Mesodermal cell (in vitro differentiated cells): ENCODE measurements at regions not wholly inside any gene's neighbourhood (a gene's known extent, or its start where the extent isn't known, plus 50 kb on each side); places are given as distances from the start of the nearest gene placed in this dataset.
"Not testable (repeated sequence)": the region's sequence is repeated elsewhere in the genome, so short reads cannot be mapped to it uniquely, and the experiment has no call there.

Experiments used
- H3K27ac ChIP-seq: 2 replicates; pipeline ENCODE4 v1.7.0; 2013; ENCODE audit warnings: mild to moderate bottlenecking, low read depth, low read length, moderate library complexity; ENCODE audit not compliant: severe bottlenecking
- H3K36me3 ChIP-seq: 2 replicates; pipeline ENCODE4 v1.7.1; 2013; ENCODE audit warnings: mild to moderate bottlenecking, low read length, moderate library complexity; ENCODE audit not compliant: control insufficient read depth, insufficient read depth
- H3K4me1 ChIP-seq: one replicate; pipeline ENCODE4 v1.7.1; 2013; ENCODE audit warnings: mild to moderate bottlenecking, low read length; ENCODE audit not compliant: insufficient read depth, control insufficient read depth, poor library complexity, severe bottlenecking
- H3K4me3 ChIP-seq: 2 replicates; pipeline ENCODE4 v1.7.0; 2013; ENCODE audit warnings: low read length, control low read depth, mild to moderate bottlenecking; ENCODE audit not compliant: insufficient read depth, poor library complexity, severe bottlenecking; ENCODE audit errors: extremely low read depth
- H3K9me3 ChIP-seq: 2 replicates; pipeline ENCODE4 v1.7.1; 2013; ENCODE audit warnings: mild to moderate bottlenecking, low read length, moderate library complexity; ENCODE audit not compliant: control insufficient read depth
- WGBS, 2 experiments: methylation state at CpG; one replicate each; pipeline ENCODE4 v1.1.5; 2013; ENCODE audit warnings: missing lambda C conversion rate in 2 of 2; ENCODE audit not compliant: insufficient coverage in 2 of 2; 5-methylcytosine and 5-hydroxymethylcytosine counted together

DNA sequence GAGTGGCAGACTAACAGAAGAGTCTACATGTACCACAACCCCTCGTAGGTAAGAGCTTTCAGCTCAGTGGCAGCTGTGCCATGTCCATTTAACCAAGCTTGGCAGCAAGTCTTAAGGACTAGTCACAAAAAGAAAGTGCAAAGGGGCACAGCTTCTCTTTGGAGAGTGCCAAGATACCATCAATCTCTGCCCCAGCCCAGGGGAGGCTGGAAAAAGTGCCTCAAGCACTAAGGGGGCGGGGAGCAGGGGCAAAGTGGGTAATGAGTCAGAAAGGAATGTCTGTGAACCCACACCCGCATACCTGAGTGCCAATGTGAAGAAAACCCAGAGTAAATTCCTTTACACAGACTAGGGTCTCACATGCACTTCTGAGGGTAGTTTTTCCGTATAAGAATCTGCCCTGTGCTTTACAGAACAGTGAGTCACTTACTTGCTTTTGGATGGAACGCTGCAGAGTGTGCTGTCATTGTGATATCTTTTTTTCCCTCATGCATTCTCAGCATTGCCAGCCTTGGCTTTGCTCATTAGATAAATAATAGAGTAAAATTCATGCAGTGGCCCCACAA, 219.8 kb downstream of the ZNF674 start:
- Histone ChIP-seq H3K27ac (peak overlapping the region; percentile 98), H3K4me3 (no peak overlapping the region), H3K9me3 (no peaks in the 10 kb centered on the region), H3K36me3 (no peaks in the 10 kb centered on the region), H3K4me1 (peaks cover 15% of the 10 kb centered on the region)
- 71% methylated on average over 1 of the region's 5 CpGs; no CpG with 5 or more reads in 1 of the 2 experiments for WGBS, 2 experiments

DNA sequence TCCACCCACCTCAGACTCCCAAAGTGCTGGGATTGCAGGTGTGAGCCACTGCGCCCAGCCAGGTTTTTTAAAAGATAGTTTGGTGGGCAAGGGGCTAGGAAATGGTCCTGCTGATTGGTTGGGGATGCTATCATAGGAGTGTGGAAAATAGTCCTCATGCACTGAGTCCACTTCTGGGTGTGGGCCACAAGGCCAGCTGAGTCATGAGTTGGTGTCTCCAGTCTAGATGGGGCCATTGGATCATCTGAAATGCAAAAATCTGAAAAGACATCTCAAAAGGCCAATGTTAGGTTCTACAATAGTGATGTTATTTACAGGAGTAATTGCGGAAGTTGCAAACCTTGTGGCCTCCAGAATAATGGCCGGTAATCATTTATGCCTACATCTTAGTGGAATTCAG, 221.1 kb downstream of the ZNF674 start:
- no CpG with 5 or more reads among the region's 3 CpGs for WGBS, 2 experiments

DNA sequence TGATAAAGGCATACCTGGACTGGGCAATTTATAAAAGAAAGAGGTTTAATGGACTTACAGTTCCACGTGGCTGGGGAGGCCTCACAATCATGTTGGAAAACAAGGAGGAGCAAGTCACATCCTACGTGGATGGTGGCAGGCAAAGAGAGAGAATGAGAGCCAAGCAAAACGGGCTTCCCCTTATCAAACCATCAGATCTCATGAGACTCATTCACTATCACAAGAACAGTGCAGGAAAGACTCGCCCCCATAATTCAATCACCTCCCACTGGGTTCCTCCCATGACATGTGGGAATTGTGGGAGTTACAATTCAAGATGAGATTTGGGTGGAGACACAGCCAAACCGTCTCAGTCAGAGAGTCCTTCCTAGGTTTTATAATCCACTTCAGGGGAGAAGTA, 222.3 kb downstream of the ZNF674 start:
- not testable (repeated sequence) for H3K27ac ChIP-seq, H3K9me3 ChIP-seq, H3K4me3 ChIP-seq, H3K36me3 ChIP-seq
- H3K4me1 ChIP-seq = peaks cover 18% of the 10 kb centered on the region
- WGBS, 2 experiments = no CpG with 5 or more reads among the region's 5 CpGs

More for the DNA sequence above, 221.1 kb downstream of the ZNF674 start:
- Histone ChIP-seq H3K4me3 (no peak overlapping the region), H3K9me3 (no peaks in the 10 kb centered on the region), H3K4me1 (peaks cover 20% of the 10 kb centered on the region), H3K36me3 (no peaks in the 10 kb centered on the region), H3K27ac (no peak overlapping the region)

DNA sequence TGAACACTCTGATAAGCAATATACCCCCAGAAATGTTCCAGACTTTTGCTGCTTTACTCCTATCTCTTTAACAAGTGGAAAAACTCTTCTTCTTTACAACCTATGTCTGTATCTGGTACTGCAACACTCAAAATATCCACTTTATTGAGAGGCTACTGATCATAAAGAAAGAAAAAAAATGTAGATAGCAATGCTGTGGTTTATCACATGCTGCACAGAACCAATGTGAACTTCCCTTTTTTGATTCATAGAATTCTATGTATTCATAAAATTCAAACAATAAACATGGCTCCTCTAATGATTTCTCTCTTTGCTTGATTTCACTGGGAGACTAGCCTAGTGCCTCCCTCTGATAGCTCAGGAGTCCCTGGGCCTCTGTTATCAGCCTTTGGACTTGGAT, 223.5 kb downstream of the ZNF674 start:
- peaks cover 12% of the 10 kb centered on the region for H3K4me1 ChIP-seq
- no peak overlapping the region for H3K4me3 ChIP-seq
- no peaks in the 10 kb centered on the region for H3K9me3 ChIP-seq
- H3K27ac ChIP-seq = no peak overlapping the region
- H3K36me3 ChIP-seq = no peaks in the 10 kb centered on the region

DNA sequence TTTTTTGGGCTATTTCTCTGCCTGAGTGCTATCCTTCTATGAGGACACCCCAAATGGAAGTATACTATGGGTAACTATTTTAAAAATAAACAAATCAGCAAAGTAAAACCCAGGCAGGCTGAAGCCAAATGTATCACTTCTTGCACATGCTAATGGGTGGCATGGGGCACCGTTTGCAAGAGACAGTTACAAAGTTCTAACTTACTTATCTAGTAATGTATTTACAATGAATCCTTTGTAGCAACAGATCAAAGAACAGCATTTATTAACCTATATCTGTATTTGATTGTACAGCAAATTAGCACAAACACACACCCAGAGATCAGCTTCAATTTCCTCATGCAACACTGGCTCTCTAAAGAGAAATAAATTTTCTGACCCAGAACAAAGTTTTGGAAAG, 225.5 kb downstream of the ZNF674 start:
- no peak overlapping the region for H3K27ac ChIP-seq
- WGBS, 2 experiments = no CpG with 5 or more reads among the region's 1 CpG

DNA sequence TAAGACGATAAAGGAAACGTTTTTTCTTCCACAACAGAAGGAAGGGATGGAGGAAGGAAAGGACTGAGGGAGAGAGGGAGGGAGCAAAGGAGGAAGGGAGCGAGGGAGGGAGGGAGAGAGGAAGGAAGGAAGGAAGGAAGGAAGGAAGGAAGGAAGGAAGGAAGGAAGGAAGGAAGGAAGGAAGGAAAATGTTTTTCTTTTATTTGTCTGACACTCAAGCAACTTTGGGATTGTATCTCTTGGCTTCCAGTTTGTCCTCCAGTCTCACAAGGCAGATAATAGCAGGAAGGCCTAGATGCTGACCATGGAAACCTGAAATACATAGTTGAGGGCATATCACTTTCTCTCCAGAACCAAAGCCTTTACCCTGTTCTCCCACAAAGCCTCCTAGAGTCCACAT, 226.7 kb downstream of the ZNF674 start:
- no peak overlapping the region for H3K27ac ChIP-seq
- WGBS, 2 experiments = no CpG with 5 or more reads among the region's 3 CpGs
- peaks cover 8% of the 10 kb centered on the region for H3K4me1 ChIP-seq
- no peaks in the 10 kb centered on the region for H3K36me3 ChIP-seq
- no peaks in the 10 kb centered on the region for H3K9me3 ChIP-seq
- no peak overlapping the region for H3K4me3 ChIP-seq

More for the DNA sequence above, 225.5 kb downstream of the ZNF674 start:
- H3K36me3 ChIP-seq = no peaks in the 10 kb centered on the region
- H3K4me3 ChIP-seq = no peak overlapping the region
- no peaks in the 10 kb centered on the region for H3K9me3 ChIP-seq
- peaks cover 11% of the 10 kb centered on the region for H3K4me1 ChIP-seq

DNA sequence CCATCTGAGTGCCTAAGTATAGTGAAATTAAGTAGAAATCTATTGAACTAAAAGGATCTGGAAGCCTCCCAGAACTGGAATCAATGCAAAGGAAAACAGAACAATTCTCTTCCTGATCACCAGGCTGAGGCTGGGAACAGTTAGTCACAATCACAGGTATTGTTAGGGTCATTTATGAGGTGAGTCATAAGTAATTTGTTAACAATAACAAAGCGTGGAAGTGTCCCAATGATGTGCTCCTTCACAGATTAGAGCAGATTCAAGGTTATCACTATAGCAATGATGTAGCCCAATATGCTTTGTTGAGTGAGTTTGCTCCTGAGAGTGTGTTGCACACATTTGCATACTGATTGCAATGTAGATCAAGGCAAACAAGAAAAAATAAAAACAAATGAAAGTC, 228.1 kb downstream of the ZNF674 start:
- no peaks in the 10 kb centered on the region for H3K36me3 ChIP-seq
- no peak overlapping the region for H3K4me3 ChIP-seq
- H3K27ac ChIP-seq = no peak overlapping the region
- peaks cover 8% of the 10 kb centered on the region for H3K4me1 ChIP-seq
- 86% methylated on average over 1 of the region's 1 CpG; no CpG with 5 or more reads in 1 of the 2 experiments for WGBS, 2 experiments
- H3K9me3 ChIP-seq = no peaks in the 10 kb centered on the region

DNA sequence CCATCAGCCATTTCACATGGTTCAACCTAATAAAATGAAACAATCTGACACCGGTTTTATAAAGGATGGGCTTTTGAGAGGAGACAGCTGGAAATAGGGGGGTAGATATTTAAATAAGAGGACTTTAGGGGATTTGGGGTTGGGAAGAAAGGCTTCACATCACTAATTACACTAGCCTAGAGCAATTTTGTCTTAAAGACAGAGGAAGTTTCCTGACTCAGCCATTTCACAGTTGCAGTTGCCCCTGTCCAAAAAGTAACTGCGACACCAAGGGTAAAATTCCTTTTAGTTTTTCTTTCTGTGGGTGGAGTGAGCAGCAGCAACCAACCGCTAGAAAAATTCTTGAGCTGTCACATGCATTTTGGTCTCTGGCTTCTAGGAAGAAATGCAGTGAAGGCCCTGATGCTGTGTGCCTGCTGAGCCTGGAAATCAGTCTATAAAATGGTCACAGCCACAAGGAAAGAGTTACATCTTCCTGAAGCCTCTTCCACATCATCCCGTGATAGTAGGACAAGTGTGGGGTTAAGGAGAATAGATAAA, 233.6 kb downstream of the ZNF674 start:
- Histone ChIP-seq H3K4me3 (no peak overlapping the region), H3K9me3 (no peaks in the 10 kb centered on the region), H3K4me1 (no peaks in the 10 kb centered on the region), H3K36me3 (no peaks in the 10 kb centered on the region), H3K27ac (no peak overlapping the region)
- no CpG with 5 or more reads among the region's 4 CpGs for WGBS, 2 experiments

DNA sequence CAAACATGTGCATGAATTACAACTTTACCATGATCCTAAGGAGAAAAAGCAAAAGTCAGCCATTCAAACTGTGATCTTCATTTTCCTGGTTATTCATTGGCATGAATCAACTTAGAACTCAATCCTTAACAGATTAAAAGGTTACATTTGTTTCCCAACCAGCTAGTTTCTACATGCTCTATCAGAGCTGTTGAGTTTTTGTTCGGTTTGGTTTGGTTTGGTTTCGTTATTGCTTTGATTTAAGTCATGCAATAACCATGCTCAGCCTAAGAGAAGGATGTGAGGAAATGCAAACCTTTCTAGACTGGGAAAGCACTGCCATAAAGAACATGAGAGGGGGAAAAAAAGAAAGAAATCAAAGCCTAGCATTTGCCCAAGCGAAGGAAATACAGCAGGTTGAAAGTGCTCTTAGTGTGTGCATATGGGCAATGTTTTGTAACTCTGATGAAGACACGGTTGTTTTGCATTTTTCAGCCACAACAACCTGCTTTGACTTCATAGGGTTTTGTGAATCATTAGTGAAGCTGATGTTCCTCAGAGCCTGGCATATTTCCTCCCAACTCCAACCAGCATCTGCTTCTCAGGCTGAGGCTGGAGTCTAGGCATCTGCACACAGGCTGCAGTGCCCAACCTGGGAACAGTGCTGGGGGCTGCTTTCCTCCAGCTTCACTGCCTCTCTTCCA, 234.3 kb downstream of the ZNF674 start:
- H3K36me3 ChIP-seq = no peaks in the 10 kb centered on the region
- no peak overlapping the region for H3K27ac ChIP-seq
- no peak overlapping the region for H3K4me3 ChIP-seq
- no peaks in the 10 kb centered on the region for H3K9me3 ChIP-seq
- H3K4me1 ChIP-seq = no peaks in the 10 kb centered on the region
- whole genome bisulfite sequencing, 2 experiments = 80 to 100% methylated on average over 1 to 2 of the region's 4 CpGs

DNA sequence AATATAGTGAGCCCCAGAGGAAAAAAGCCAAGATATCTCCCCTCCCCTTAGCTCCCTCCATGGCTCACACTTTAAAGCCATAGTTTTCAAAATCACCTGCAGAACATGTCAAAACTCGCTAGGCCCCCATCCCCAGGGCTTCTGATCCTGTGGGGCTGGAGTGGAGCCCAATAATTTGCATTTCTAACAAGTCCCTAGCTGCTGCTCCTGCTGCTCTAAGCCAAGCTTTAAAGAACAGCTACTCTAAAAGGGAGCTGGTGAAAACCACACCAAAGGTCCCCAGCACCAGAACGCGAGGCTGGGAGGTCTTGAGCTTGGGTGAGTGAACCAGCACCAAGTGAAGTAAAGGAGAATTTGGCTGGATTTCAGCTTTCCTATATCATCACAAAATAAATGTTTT, 237.1 kb downstream of the ZNF674 start:
- Histone ChIP-seq H3K4me3 (no peak overlapping the region), H3K9me3 (no peaks in the 10 kb centered on the region), H3K27ac (no peak overlapping the region), H3K36me3 (no peaks in the 10 kb centered on the region), H3K4me1 (no peaks in the 10 kb centered on the region)
- no CpG with 5 or more reads among the region's 3 CpGs for WGBS, 2 experiments

DNA sequence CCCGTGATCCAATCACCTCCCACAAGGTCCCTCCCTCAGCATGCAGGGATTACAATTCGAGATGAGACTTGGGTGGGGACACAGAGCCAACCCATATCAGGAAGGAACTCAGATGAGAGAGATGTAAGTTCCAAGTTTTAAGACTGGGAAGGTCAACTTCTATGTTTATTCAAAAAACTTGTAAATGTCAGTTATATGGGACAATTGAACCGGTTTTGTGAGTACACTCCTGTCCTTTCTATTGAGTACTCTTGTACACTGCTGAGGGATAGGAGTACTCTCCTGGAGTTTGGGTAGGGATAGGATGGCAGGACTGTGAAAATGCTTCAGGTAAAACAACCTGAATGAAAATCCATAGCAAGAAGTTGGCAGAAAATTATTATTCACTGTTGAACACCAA, 239.1 kb downstream of the ZNF674 start:
- WGBS, 2 experiments = no CpG with 5 or more reads among the region's 3 CpGs

More for the DNA sequence above, 239.1 kb downstream of the ZNF674 start:
- no peak overlapping the region for H3K27ac ChIP-seq
- no peaks in the 10 kb centered on the region for H3K36me3 ChIP-seq
- H3K9me3 ChIP-seq = no peaks in the 10 kb centered on the region
- no peak overlapping the region for H3K4me3 ChIP-seq
- H3K4me1 ChIP-seq = no peaks in the 10 kb centered on the region
